Vagina (tissue), 2 donors: ENCODE measurements at regions not wholly inside any gene's neighbourhood (a gene's known extent, or its start where the extent isn't known, plus 50 kb on each side); places are given as distances from the start of the nearest gene placed in this dataset.

ENCODE experiments used
- DNase-seq, 2 donors: peaks; one replicate each; pipeline ENCODE4 v3.0.0-alpha.2; 2017; ENCODE audit errors: extremely low spot score in 2 of 2
- H3K27ac ChIP-seq: fragments of 200-600 bp; sonication (generic); one replicate; pipeline ENCODE4 v1.5.1; 2019
- H3K27me3 ChIP-seq: fragments of 200-600 bp; sonication (generic); one replicate; pipeline ENCODE4 v1.5.1; 2019
- H3K36me3 ChIP-seq, 2 donors: fragments of 200-600 bp; sonication (generic); one replicate each; pipeline ENCODE4 v1.5.1; 2017 to 2019
- H3K4me1 ChIP-seq: fragments of 200-600 bp; sonication (generic); one replicate; pipeline ENCODE4 v1.5.1; 2019
- H3K4me3 ChIP-seq, 2 donors: fragments of 200-600 bp; sonication (generic); 1 replicate in 1 of 2; 2 replicates in 1 of 2; pipeline ENCODE4 v1.5.1; 2016 to 2019
- H3K9me3 ChIP-seq: fragments of 200-600 bp; sonication (generic); one replicate; pipeline ENCODE4 v1.5.1; 2019
- POLR2A ChIP-seq, 2 donors: fragments of 450-650 bp; IDR thresholded peaks; one replicate each; pipeline ENCODE4 v1.6.1; 2017; ENCODE audit warnings: antibody characterized with exemption in 2 of 2, mild to moderate bottlenecking in 2 of 2, moderate library complexity in 2 of 2
- POLR2AphosphoS5 ChIP-seq, 2 donors: sonication (generic); formaldehyde crosslinking; IDR thresholded peaks; one replicate each; pipeline ENCODE4 v1.9.0; 2017; ENCODE audit warnings: antibody characterized with exemption in 2 of 2, mild to moderate bottlenecking in 2 of 2, low read depth in 1 of 2; ENCODE audit not compliant: insufficient read depth in 1 of 2
- intact Hi-C: fragments of 100-400 bp; cut with DNase I; formaldehyde crosslinking; loops from one replicate; pipeline ENCODE4 v1.15.1; 2023
- TF ChIP-seq, protein P1 (sequence below), 3 experiments: fragments of 450-650 bp in 2 of 3; fragments of 200-600 bp in 1 of 3; sonication (generic) in 1 of 3; IDR thresholded peaks; one replicate each; pipeline ENCODE4 v1.5.1; 2017 to 2019; ENCODE audit warnings: antibody characterized with exemption in 3 of 3, mild to moderate bottlenecking in 2 of 3, moderate library complexity in 2 of 3

DNA sequence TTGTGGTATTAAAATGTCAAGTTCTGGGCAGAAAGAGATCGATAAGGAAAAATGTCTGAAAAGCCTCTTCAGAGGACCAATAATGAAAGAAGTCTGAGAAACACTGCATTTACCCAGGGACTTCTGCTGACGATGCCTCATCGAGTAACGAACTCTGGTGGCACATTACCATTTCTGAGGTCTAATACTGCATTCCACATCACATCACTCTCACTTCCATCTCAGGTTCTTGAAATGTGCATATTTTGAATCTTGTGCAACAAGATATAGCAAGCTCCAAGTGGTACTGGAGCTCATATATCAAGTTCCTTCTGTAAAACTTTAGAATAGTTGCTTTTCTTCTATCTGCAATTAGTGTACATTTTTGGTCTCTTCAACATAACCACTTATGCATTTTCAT lies 619.1 kb upstream of the DDX18 start:
- Histone ChIP-seq H3K27me3 (no peaks in the 10 kb centered on the region), H3K36me3 (no peaks in the 10 kb centered on the region), H3K27ac (no peak overlapping the region), H3K4me3 (no peak overlapping the region), H3K9me3 (no peaks in the 10 kb centered on the region), H3K4me1 (no peaks in the 10 kb centered on the region)
- TF ChIP-seq POLR2AphosphoS5 (IDR thresholded peaks at IDR 0.05; ENCODE audit: insufficient read depth in 1 of 2, low read depth in 1 of 2) (no peak), POLR2A (IDR thresholded peaks at IDR 0.05) (no peak)
- TF ChIP-seq, protein P1, sequence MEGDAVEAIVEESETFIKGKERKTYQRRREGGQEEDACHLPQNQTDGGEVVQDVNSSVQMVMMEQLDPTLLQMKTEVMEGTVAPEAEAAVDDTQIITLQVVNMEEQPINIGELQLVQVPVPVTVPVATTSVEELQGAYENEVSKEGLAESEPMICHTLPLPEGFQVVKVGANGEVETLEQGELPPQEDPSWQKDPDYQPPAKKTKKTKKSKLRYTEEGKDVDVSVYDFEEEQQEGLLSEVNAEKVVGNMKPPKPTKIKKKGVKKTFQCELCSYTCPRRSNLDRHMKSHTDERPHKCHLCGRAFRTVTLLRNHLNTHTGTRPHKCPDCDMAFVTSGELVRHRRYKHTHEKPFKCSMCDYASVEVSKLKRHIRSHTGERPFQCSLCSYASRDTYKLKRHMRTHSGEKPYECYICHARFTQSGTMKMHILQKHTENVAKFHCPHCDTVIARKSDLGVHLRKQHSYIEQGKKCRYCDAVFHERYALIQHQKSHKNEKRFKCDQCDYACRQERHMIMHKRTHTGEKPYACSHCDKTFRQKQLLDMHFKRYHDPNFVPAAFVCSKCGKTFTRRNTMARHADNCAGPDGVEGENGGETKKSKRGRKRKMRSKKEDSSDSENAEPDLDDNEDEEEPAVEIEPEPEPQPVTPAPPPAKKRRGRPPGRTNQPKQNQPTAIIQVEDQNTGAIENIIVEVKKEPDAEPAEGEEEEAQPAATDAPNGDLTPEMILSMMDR (IDR thresholded peaks at IDR 0.05) = no peak
- no peak for DNase-seq
- intact Hi-C loops = no loop called here

DNA sequence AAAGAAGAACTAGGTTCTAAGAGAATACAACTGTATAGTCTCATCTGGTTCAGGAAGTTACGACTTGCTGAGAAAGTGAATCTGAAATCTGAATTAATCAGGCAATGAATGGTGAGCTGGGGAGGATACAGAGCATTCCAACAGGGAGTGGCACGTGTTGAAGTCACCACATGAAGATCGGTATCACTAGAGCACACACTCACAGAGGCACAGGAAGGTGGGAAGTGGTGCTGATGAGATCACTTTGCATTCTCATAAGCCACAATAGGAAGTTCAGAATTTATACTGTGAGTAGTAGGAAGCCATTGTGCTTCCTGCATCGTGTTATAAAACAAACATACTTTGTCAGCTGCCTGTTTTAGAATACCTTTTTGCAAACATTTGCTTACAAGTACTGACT lies 615.0 kb upstream of the DDX18 start:
- H3K27me3 ChIP-seq = no peaks in the 10 kb centered on the region
- no peak overlapping the region for H3K27ac ChIP-seq
- no peaks in the 10 kb centered on the region for H3K9me3 ChIP-seq
- no peak for TF ChIP-seq POLR2A (IDR thresholded peaks at IDR 0.05)
- TF ChIP-seq, protein P1 (IDR thresholded peaks at IDR 0.05) = no peak
- TF ChIP-seq POLR2AphosphoS5 (IDR thresholded peaks at IDR 0.05; ENCODE audit: insufficient read depth in 1 of 2, low read depth in 1 of 2) = no peak
- no peak overlapping the region for H3K4me3 ChIP-seq
- no peak for DNase-seq
- intact Hi-C loops = no loop called here
- no peaks in the 10 kb centered on the region for H3K4me1 ChIP-seq
- H3K36me3 ChIP-seq = no peaks in the 10 kb centered on the region

DNA sequence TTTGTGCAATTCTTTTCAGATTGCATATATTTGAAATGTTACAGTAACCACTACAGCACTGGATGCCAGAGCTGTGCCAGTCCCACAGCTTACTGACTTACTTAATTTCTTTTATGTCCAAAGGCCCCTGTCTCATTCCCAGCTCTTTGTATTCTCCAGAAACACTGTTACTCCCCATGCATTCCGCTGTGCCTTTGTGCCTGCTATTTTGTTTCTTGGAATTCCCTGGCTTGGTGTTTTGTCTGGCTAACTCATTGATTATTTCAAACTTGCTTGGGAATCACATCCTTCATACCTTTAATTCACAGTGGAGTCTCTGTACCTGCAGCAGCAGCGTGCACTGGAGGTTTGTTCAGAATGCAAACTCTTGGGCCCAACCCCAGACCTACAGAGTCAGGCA lies 601.9 kb upstream of the DDX18 start:
- Histone ChIP-seq H3K27ac (no peak overlapping the region), H3K4me3 (no peak overlapping the region), H3K27me3 (no peaks in the 10 kb centered on the region), H3K9me3 (no peaks in the 10 kb centered on the region), H3K36me3 (no peaks in the 10 kb centered on the region), H3K4me1 (no peaks in the 10 kb centered on the region)
- intact Hi-C loops = no loop called here
- no peak for DNase-seq
- TF ChIP-seq, protein P1 (IDR thresholded peaks at IDR 0.05) = no peak
- TF ChIP-seq POLR2AphosphoS5 (IDR thresholded peaks at IDR 0.05; ENCODE audit: insufficient read depth in 1 of 2, low read depth in 1 of 2) = no peak
- no peak for TF ChIP-seq POLR2A (IDR thresholded peaks at IDR 0.05)

DNA sequence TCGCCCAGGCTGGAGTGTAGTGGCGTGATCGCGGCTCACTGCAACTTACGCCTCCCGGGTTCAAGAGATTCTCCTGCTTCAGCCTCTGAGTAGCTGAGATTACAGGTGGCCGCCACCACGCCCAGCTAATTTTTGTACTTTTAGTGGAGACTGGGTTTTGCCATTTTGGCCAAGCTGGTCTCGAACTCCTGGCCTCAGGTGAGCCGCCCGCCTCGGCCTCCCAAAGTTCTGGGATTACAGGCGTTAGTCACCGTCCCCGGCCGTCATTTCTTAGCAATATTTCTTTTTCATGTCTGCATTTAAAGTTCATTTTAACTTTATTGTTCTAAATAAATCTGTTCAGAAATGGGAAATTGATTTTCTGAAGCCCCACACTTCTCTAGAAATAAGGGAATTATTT lies 597.3 kb upstream of the DDX18 start:
- Histone ChIP-seq H3K9me3 (no peaks in the 10 kb centered on the region), H3K4me3 (no peak overlapping the region), H3K4me1 (no peaks in the 10 kb centered on the region), H3K27ac (no peak overlapping the region), H3K27me3 (no peaks in the 10 kb centered on the region), H3K36me3 (no peaks in the 10 kb centered on the region)
- TF ChIP-seq POLR2A (IDR thresholded peaks at IDR 0.05) (no peak), POLR2AphosphoS5 (IDR thresholded peaks at IDR 0.05; ENCODE audit: insufficient read depth in 1 of 2, low read depth in 1 of 2) (no peak)
- TF ChIP-seq, protein P1 (IDR thresholded peaks at IDR 0.05) = no peak
- intact Hi-C loops = no loop called here
- no peak for DNase-seq

DNA sequence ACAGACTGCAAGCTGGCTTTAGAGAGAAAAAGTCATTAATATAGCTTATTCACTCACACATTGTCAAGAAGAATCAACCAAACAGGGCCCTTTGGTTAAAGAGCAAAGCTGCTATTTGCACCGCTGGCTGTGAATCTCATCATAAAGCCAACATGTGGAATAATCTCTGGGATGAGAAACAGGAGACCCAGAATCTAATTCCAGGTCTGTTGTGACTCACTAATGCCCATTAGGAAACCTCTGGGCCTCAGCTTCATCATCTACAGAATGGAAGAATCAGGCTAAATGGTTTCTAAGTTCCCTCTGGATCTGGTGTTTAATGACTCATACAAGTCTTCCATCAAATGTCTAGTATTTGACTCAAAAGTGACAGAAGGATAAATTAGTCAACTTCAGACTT lies 591.7 kb upstream of the DDX18 start:
- TF ChIP-seq, protein P1 (IDR thresholded peaks at IDR 0.05) = no peak
- TF ChIP-seq POLR2AphosphoS5 (IDR thresholded peaks at IDR 0.05; ENCODE audit: insufficient read depth in 1 of 2, low read depth in 1 of 2) (no peak), POLR2A (IDR thresholded peaks at IDR 0.05) (no peak)
- DNase-seq = no peak
- H3K27ac ChIP-seq = no peak overlapping the region
- H3K4me3 ChIP-seq = no peak overlapping the region
- no peaks in the 10 kb centered on the region for H3K36me3 ChIP-seq
- H3K9me3 ChIP-seq = no peaks in the 10 kb centered on the region
- H3K4me1 ChIP-seq = no peaks in the 10 kb centered on the region
- intact Hi-C loops = no loop called here
- H3K27me3 ChIP-seq = no peaks in the 10 kb centered on the region
